Esophagus (tissue), 2 donors: ENCODE measurements at regions not wholly inside any gene's neighbourhood (a gene's known extent, or its start where the extent isn't known, plus 50 kb on each side); places are given as distances from the start of the nearest gene placed in this dataset.

Experiments used
- H3K27ac ChIP-seq, 2 donors: one replicate each; pipeline ENCODE4 v1.5.1; 2013; ENCODE audit warnings: low read depth in 2 of 2, mild to moderate bottlenecking in 2 of 2, inconsistent platforms in 1 of 2, low read length in 1 of 2, moderate library complexity in 1 of 2
- H3K27me3 ChIP-seq, 2 donors: one replicate each; pipeline ENCODE4 v1.6.1; 2013; ENCODE audit warnings: low read length in 2 of 2, control low read depth in 1 of 2, mild to moderate bottlenecking in 1 of 2; ENCODE audit not compliant: insufficient read depth in 2 of 2, control insufficient read depth in 1 of 2
- H3K36me3 ChIP-seq, 2 donors: one replicate each; pipeline ENCODE4 v1.6.1; 2013; ENCODE audit warnings: low read length in 1 of 2; ENCODE audit not compliant: control insufficient read depth in 2 of 2, insufficient read depth in 2 of 2
- H3K4me1 ChIP-seq, 2 donors: one replicate each; pipeline ENCODE4 v1.6.1; 2013; ENCODE audit warnings: low read length in 1 of 2; ENCODE audit not compliant: control insufficient read depth in 2 of 2, insufficient read depth in 2 of 2
- H3K4me3 ChIP-seq, 2 donors: one replicate each; pipeline ENCODE4 v1.5.1; 2013; ENCODE audit warnings: low read length in 2 of 2, mild to moderate bottlenecking in 2 of 2, low read depth in 1 of 2, moderate library complexity in 1 of 2
- H3K9me3 ChIP-seq, 2 donors: one replicate each; pipeline ENCODE4 v1.6.1; 2013; ENCODE audit warnings: mild to moderate bottlenecking in 2 of 2, low read depth in 1 of 2, low read length in 1 of 2, moderate library complexity in 1 of 2; ENCODE audit not compliant: control insufficient read depth in 2 of 2, insufficient read depth in 1 of 2
- whole genome bisulfite sequencing, 2 donors: extraction: QIAGEN DNeasy Blood & Tissue Kit; methylation state at CpG; one replicate each; pipeline ENCODE4 v1.1.7; 2013; 5-methylcytosine and 5-hydroxymethylcytosine counted together
- donor health status: healthy with polysubstance abuse.
- donor health status: Bipolar disorder and iron deficiency.

DNA sequence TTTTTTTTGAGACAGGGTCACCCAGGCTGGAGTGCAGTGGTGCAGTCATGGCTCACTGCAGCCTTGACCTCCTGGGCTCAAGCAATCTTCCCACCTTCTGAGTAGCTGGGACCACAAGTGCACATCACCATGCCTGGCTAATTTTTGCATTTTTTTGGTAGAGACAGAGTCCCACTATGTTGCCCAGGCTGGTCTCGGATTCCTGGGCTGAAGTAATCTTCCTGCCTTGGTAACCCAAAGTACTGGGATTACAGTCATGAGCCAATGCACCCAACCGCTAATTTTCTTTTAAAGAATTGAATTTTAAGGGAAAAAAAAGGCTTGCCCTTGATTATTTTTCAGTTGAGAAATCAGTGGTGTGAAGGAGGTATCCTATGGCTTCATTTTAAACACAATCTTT, 334.0 kb downstream of the SOX2 start:
- Histone ChIP-seq H3K4me1 (peaks cover 0 to 5% of the 10 kb centered on the region in 2 donors), H3K27ac (peak overlapping the region in 1 of 2 donors; percentile 21), H3K27me3 (no peaks in the 10 kb centered on the region), H3K36me3 (no peaks in the 10 kb centered on the region), H3K9me3 (peaks cover 0 to 4% of the 10 kb centered on the region in 2 donors), H3K4me3 (no peak overlapping the region)
- 50 to 54% methylated on average over 2 of the region's 2 CpGs for WGBS, 2 donors

DNA sequence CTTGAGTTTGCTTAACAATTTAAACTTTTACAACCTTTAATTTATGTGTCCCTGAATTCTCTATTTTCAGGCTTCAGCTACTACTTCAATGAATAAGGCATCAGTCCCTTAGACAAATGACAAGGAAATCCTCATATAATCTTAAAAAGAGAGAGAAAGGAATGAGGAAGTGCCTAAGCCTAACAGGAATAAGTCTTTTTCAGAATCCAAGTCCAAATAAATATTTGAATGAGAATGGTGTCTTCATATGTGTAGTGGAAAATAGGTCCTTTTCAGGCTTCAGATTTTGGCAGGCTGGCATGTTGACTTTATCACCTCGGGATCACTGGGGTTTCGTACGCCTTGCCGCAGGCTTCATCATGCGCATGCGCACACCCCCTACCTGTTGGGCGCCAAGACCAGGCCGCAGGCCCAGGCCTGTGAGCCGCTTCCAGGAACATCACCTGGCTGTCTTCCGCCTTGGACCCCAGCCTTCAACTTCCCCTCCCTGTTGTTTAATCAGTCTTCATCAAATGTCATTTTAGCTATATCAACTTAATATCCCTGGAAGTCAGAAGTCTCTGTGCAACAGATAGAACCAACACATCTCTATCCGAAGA, 334.5 kb downstream of the SOX2 start:
- Histone ChIP-seq H3K9me3 (peaks cover 0 to 4% of the 10 kb centered on the region in 2 donors), H3K27me3 (no peaks in the 10 kb centered on the region), H3K4me3 (no peak overlapping the region), H3K36me3 (no peaks in the 10 kb centered on the region), H3K4me1 (peaks cover 0 to 6% of the 10 kb centered on the region in 2 donors), H3K27ac (peak overlapping the region; percentile 20 to 34)
- WGBS, 2 donors: 48 to 60% methylated on average over 11 of the region's 11 CpGs

DNA sequence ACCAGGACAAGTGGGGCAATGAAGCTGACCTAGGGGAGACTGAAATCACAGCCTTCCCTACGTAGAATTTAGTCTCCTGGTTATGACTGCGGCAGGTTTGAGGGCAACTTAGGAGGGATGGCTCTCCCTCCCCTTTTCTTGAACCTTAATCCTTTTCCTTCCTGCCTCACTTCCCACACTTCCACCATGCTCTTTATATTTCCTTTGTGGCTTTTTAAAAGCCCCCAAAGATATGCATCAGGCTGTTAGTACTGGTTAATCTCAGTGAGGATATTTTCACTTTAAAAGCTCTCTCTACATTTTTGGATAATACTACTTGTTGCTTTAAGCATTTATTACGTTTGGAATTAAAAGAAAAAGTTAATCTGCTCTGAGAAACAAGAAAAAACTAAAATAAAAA, 339.2 kb downstream of the SOX2 start:
- Histone ChIP-seq H3K4me1 (peaks cover 0 to 6% of the 10 kb centered on the region in 2 donors), H3K36me3 (no peaks in the 10 kb centered on the region), H3K27me3 (no peaks in the 10 kb centered on the region), H3K4me3 (no peak overlapping the region), H3K9me3 (peaks cover 0 to 4% of the 10 kb centered on the region in 2 donors), H3K27ac (no peak overlapping the region)
- WGBS, 2 donors: 57 to 68% methylated on average over 3 of the region's 3 CpGs

DNA sequence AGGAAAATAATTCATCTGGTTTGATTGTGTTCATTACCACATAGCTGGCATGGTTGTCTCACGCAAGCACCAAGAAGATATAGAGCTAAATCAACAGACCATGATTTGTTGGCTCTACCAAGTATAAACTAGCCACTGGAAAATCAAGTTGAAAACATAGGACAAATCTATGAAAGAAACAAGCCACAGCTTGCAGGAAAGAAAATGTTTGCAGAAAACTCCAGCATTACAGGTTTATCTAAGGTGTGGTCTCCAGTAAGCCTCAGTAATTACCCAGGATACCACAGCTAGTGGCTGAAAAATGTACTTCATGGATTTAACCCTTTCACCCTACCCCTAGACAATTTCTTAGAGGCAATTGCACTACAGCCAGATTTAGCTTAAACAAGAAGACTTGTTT, 340.6 kb downstream of the SOX2 start:
- peaks cover 0 to 4% of the 10 kb centered on the region in 2 donors for H3K9me3 ChIP-seq
- H3K27me3 ChIP-seq: no peaks in the 10 kb centered on the region
- H3K4me1 ChIP-seq: peaks cover 0 to 6% of the 10 kb centered on the region in 2 donors
- no peaks in the 10 kb centered on the region for H3K36me3 ChIP-seq
- H3K27ac ChIP-seq: peak overlapping the region in 1 of 2 donors; percentile 73
- 44 to 45% methylated on average over 1 of the region's 1 CpG for WGBS, 2 donors
- no peak overlapping the region for H3K4me3 ChIP-seq

DNA sequence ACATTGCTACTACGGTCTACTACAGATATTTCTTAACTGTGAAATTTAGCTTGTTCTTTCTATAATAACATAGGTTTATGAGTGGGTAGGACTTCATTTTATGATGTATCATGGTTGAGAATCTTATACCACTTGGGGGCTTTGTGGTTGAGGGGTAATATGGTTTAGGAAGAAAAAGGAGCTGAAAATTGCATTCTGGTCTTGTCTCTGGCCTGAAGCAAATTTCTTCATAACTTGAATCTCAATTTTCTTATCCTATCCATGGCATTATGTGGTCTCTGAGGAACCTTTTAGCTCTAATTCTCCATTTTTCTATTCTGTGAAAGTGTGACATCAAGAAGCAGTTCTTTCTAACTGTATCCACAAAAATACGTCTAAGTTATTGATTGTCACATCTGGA, 341.0 kb downstream of the SOX2 start:
- Histone ChIP-seq H3K9me3 (peaks cover 0 to 4% of the 10 kb centered on the region in 2 donors), H3K27me3 (no peaks in the 10 kb centered on the region), H3K27ac (peak overlapping the region in 1 of 2 donors; percentile 73), H3K36me3 (no peaks in the 10 kb centered on the region), H3K4me3 (no peak overlapping the region), H3K4me1 (peaks cover 0 to 6% of the 10 kb centered on the region in 2 donors)
- WGBS, 2 donors: 66 to 71% methylated on average over 2 of the region's 2 CpGs

DNA sequence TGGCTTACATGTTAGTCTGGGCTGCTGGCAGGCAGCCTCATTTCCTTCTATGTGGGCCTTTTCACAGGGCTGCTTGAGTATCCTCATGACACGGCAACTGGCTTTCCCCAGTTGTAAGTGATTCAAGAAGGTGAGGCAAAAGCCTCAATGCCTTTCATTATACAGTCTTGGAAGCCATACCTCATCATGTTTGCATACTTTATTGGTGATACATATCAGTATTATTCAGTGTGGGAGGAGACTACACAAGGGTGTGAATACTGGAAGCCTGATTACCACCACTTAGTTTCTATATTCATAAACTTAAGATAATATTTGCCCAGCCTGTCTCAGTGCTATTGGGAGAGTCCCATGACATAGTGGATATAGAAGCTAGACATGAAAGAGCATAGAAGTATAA, 346.8 kb downstream of the SOX2 start:
- 48 to 54% methylated on average over 1 of the region's 1 CpG for WGBS, 2 donors
- Histone ChIP-seq H3K36me3 (no peaks in the 10 kb centered on the region), H3K4me3 (no peak overlapping the region), H3K27me3 (no peaks in the 10 kb centered on the region), H3K9me3 (no peaks in the 10 kb centered on the region), H3K27ac (peak overlapping the region; percentile 66 to 86), H3K4me1 (no peaks in the 10 kb centered on the region)

DNA sequence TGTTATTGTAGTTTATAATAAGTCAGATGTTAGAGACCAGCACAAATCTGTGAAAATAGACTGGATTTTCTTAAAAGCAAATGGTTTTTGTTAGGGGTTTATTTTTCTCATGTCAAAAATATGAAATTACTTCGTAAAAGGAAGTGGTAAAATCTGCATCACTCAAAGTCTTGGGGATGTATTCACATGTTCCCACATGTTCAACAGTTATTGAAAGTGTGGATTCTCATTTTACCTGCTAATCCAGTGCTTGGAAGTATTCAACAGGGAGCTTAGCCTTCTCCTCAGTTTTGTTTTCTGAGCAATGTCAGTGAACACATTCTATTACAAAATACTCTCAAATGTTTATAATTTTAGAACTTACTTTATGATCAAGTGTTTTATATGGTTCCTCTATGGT, 352.0 kb downstream of the SOX2 start:
- Histone ChIP-seq H3K4me1 (no peaks in the 10 kb centered on the region), H3K4me3 (no peak overlapping the region), H3K27ac (peak overlapping the region in 1 of 2 donors; percentile 17), H3K9me3 (no peaks in the 10 kb centered on the region), H3K27me3 (no peaks in the 10 kb centered on the region), H3K36me3 (no peaks in the 10 kb centered on the region)
- 18 to 19% methylated on average over 1 of the region's 1 CpG for WGBS, 2 donors

DNA sequence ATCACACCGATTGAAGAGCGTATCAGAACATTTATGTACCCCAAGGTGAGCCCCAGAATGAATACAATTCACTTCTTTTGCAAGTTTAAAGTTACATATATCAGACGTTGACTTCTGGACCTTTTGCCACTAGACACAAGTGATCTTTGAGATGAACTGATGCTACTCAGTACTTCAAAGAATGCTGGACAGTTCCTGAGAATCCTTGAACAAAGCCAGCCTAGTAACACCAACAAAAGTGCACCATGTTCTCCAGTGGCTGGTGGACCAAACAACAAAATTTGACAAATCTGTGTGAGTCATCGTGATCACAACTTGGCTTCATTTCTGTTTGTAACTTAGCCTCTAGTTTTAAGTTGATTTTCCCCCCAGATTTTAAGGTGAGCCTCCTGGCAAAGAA, 355.7 kb downstream of the SOX2 start:
- Histone ChIP-seq H3K9me3 (no peaks in the 10 kb centered on the region), H3K27ac (no peak overlapping the region), H3K4me1 (no peaks in the 10 kb centered on the region), H3K4me3 (no peak overlapping the region), H3K36me3 (no peaks in the 10 kb centered on the region), H3K27me3 (no peaks in the 10 kb centered on the region)
- 56 to 72% methylated on average over 4 of the region's 4 CpGs for WGBS, 2 donors

DNA sequence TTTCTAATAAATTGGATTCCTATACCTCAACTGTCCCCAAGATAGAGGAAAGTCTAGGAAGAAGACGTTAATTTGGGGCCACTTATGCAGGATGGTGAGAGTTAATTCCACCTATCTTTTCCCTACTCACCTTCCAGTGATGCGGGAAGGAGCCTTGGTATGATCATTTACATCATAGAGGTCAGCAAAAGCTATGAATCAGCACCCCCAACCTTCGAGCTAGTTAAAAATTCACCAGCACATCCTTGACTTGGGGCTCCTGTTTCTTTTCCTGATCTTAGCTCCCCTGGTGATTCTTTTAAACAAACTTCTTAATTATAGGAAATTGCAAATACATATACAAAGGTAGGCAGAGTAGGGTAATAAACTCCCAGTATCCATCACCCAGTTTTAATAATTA, 366.6 kb downstream of the SOX2 start:
- Histone ChIP-seq H3K27me3 (no peaks in the 10 kb centered on the region), H3K27ac (no peak overlapping the region), H3K4me3 (no peak overlapping the region), H3K4me1 (no peaks in the 10 kb centered on the region), H3K36me3 (no peaks in the 10 kb centered on the region), H3K9me3 (no peaks in the 10 kb centered on the region)
- 54 to 73% methylated on average over 3 of the region's 3 CpGs for WGBS, 2 donors

DNA sequence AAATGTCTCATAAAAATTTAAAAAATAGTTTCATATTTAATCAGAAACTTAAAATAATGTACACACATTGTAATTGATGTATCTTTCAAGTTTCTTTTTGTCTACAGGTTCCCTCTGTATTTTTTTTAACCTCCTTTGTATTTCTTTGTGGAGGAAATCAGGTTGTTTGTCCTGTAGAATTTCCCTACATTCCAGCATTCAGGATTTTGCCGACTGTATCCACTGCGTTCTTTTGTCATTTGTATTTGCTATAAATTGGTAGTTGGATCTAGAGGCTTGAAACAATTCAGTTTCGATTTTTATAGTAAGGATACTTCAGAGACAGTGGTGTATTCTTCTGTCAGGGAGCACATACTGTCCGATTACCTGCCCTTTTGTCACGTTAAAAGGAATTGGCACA, 367.2 kb downstream of the SOX2 start:
- Histone ChIP-seq H3K4me1 (no peaks in the 10 kb centered on the region), H3K36me3 (no peaks in the 10 kb centered on the region), H3K27ac (no peak overlapping the region), H3K27me3 (no peaks in the 10 kb centered on the region), H3K4me3 (no peak overlapping the region), H3K9me3 (no peaks in the 10 kb centered on the region)
- WGBS, 2 donors: 78 to 79% methylated on average over 5 of the region's 5 CpGs
